ENCODE measurements at regions not wholly inside any gene's neighbourhood (a gene's known extent, or its start where the extent isn't known, plus 50 kb on each side); places are given as distances from the start of the nearest gene placed in this dataset.
"Not testable (repeated sequence)": the region's sequence is repeated elsewhere in the genome, so short reads cannot be mapped to it uniquely, and the experiment has no call there.

DNA sequence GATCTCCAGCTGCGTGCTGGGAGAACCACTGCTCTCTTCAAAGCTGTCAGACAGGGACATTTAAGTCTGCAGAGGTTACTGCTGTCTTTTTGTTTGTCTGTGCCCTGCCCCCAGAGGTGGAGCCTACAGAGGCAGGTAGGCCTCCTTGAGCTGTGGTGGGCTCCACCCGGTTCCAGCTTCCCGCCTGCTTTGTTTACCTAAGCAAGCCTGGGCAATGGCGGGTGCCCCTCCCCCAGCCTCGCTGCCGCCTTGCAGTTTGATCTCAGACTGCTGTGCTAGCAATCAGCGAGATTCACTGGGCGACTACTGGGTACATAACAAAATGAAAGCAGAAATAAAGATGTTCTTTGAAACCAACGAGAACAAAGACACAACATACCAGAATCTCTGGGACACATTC, 194.3 kb downstream of the OSR1 start:
- not testable (repeated sequence) for TF ChIP-seq NR2C1 (IDR thresholded peaks at IDR 0.05); NR2C1 (tag; IDR thresholded peaks at IDR 0.05); ZNF764 (CRISPR knock-in tag; IDR thresholded peaks at IDR 0.05; ENCODE audit: low read depth); MAFK (IDR thresholded peaks at IDR 0.05; ENCODE audit: low read length); POLR2AphosphoS5 (IDR thresholded peaks at IDR 0.05; ENCODE audit: control insufficient read depth, insufficient read depth, low read depth, low read length); TCF7 (IDR thresholded peaks at IDR 0.05; ENCODE audit: borderline replicate concordance); HMG20B (CRISPR knock-in tag; IDR thresholded peaks at IDR 0.05); CHD2 (IDR thresholded peaks at IDR 0.05; ENCODE audit: low read depth, low read length); YY1 (IDR thresholded peaks at IDR 0.05; ENCODE audit: borderline replicate concordance in 1 of 3, control insufficient read depth in 1 of 3, extremely low read depth in 1 of 3, insufficient read depth in 3 of 3, insufficient read length in 1 of 3, insufficient replicate concordance in 2 of 3, low read depth in 1 of 3, low read length in 2 of 3); HDAC2 (IDR thresholded peaks at IDR 0.05); ATF7 (IDR thresholded peaks at IDR 0.05)
- TF ChIP-seq, protein P1, sequence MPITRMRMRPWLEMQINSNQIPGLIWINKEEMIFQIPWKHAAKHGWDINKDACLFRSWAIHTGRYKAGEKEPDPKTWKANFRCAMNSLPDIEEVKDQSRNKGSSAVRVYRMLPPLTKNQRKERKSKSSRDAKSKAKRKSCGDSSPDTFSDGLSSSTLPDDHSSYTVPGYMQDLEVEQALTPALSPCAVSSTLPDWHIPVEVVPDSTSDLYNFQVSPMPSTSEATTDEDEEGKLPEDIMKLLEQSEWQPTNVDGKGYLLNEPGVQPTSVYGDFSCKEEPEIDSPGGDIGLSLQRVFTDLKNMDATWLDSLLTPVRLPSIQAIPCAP (CRISPR knock-in tag; IDR thresholded peaks at IDR 0.05; ENCODE audit: borderline replicate concordance): not testable (repeated sequence)
- TF ChIP-seq, protein P2, sequence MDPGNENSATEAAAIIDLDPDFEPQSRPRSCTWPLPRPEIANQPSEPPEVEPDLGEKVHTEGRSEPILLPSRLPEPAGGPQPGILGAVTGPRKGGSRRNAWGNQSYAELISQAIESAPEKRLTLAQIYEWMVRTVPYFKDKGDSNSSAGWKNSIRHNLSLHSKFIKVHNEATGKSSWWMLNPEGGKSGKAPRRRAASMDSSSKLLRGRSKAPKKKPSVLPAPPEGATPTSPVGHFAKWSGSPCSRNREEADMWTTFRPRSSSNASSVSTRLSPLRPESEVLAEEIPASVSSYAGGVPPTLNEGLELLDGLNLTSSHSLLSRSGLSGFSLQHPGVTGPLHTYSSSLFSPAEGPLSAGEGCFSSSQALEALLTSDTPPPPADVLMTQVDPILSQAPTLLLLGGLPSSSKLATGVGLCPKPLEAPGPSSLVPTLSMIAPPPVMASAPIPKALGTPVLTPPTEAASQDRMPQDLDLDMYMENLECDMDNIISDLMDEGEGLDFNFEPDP (CRISPR knock-in tag; IDR thresholded peaks at IDR 0.05): not testable (repeated sequence)
- TF ChIP-seq, protein P3, sequence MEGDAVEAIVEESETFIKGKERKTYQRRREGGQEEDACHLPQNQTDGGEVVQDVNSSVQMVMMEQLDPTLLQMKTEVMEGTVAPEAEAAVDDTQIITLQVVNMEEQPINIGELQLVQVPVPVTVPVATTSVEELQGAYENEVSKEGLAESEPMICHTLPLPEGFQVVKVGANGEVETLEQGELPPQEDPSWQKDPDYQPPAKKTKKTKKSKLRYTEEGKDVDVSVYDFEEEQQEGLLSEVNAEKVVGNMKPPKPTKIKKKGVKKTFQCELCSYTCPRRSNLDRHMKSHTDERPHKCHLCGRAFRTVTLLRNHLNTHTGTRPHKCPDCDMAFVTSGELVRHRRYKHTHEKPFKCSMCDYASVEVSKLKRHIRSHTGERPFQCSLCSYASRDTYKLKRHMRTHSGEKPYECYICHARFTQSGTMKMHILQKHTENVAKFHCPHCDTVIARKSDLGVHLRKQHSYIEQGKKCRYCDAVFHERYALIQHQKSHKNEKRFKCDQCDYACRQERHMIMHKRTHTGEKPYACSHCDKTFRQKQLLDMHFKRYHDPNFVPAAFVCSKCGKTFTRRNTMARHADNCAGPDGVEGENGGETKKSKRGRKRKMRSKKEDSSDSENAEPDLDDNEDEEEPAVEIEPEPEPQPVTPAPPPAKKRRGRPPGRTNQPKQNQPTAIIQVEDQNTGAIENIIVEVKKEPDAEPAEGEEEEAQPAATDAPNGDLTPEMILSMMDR (IDR thresholded peaks at IDR 0.05 in 2 of 3, conservative IDR thresholded peaks at IDR 0.05 in 1 of 3; ENCODE audit: insufficient read depth in 2 of 3, low read depth in 1 of 3, low read length in 3 of 3): not testable (repeated sequence)
